HL-60 (cell line): ENCODE measurements at regions not wholly inside any gene's neighbourhood (a gene's known extent, or its start where the extent isn't known, plus 50 kb on each side); places are given as distances from the start of the nearest gene placed in this dataset.

Experiments used
- DNase-seq, 2 experiments: peaks; one replicate each; pipeline ENCODE4 v3.0.0-alpha.2; 2010 to 2020; ENCODE audit warnings: low read depth in 1 of 2, low spot score in 1 of 2
- H3K27ac ChIP-seq: fragments of 250-450 bp; sonication (Bioruptor Pico); replicated peaks from 2 replicates; pipeline ENCODE4 v1.5.1; 2020; ENCODE audit warnings: mild to moderate bottlenecking, moderate library complexity
- H3K27me3 ChIP-seq: fragments of 250-450 bp; sonication (Bioruptor Pico); 2 replicates; pipeline ENCODE4 v1.5.1; 2021; ENCODE audit warnings: mild to moderate bottlenecking, moderate library complexity; ENCODE audit not compliant: insufficient read depth, poor library complexity, severe bottlenecking
- H3K4me3 ChIP-seq: replicated peaks from 2 replicates; pipeline ENCODE4 v1.5.1; 2011; ENCODE audit warnings: mild to moderate bottlenecking, control low read depth, low read length; ENCODE audit not compliant: insufficient read depth
- CTCF ChIP-seq: IDR thresholded peaks from one replicate; pipeline ENCODE4 v1.5.1; 2011; ENCODE audit warnings: low read length, control low read depth, inconsistent platforms; ENCODE audit not compliant: insufficient read depth
- GABPA ChIP-seq: IDR thresholded peaks from 2 replicates; pipeline ENCODE4 v1.6.1; 2012; ENCODE audit warnings: low read depth
- POLR2AphosphoS5 ChIP-seq: IDR thresholded peaks from 2 replicates; pipeline ENCODE4 v1.6.1; 2012; ENCODE audit warnings: low read depth
- SPI1 ChIP-seq: IDR thresholded peaks from 2 replicates; pipeline ENCODE4 v1.6.1; 2012; ENCODE audit warnings: low read depth, mild to moderate bottlenecking, borderline replicate concordance
- TF ChIP-seq, protein P1 (sequence below): IDR thresholded peaks from 2 replicates; pipeline ENCODE4 v1.6.1; 2012; ENCODE audit warnings: low read depth; ENCODE audit not compliant: insufficient replicate concordance

DNA sequence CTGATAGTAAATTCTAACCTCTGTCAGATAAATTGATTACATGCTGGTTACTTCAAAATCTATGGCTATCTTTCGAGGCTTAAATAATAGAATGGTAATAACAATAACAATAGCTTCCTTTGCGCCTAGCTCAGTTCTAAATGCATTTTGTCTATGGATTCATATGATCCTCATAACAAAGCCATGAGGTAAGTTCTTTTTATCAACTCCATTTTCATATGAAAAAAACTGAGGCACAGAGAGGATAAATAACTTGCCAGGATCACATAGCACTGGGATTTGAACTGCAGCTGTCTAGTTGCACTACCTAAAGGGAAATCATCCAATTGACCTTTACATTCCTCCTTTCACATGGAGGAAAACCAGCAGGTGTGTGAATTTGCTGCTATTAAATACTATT lies 108.6 kb upstream of the ARX start:
- no peak for TF ChIP-seq CTCF
- TF ChIP-seq POLR2AphosphoS5, result no peak
- no peak for TF ChIP-seq GABPA
- TF ChIP-seq SPI1, result no peak
- TF ChIP-seq, protein P1, sequence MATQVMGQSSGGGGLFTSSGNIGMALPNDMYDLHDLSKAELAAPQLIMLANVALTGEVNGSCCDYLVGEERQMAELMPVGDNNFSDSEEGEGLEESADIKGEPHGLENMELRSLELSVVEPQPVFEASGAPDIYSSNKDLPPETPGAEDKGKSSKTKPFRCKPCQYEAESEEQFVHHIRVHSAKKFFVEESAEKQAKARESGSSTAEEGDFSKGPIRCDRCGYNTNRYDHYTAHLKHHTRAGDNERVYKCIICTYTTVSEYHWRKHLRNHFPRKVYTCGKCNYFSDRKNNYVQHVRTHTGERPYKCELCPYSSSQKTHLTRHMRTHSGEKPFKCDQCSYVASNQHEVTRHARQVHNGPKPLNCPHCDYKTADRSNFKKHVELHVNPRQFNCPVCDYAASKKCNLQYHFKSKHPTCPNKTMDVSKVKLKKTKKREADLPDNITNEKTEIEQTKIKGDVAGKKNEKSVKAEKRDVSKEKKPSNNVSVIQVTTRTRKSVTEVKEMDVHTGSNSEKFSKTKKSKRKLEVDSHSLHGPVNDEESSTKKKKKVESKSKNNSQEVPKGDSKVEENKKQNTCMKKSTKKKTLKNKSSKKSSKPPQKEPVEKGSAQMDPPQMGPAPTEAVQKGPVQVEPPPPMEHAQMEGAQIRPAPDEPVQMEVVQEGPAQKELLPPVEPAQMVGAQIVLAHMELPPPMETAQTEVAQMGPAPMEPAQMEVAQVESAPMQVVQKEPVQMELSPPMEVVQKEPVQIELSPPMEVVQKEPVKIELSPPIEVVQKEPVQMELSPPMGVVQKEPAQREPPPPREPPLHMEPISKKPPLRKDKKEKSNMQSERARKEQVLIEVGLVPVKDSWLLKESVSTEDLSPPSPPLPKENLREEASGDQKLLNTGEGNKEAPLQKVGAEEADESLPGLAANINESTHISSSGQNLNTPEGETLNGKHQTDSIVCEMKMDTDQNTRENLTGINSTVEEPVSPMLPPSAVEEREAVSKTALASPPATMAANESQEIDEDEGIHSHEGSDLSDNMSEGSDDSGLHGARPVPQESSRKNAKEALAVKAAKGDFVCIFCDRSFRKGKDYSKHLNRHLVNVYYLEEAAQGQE, result no peak
- Histone ChIP-seq H3K27ac (no peak overlapping the region), H3K4me3 (no peak overlapping the region), H3K27me3 (no peaks in the 10 kb centered on the region)
- no peak for DNase-seq

- no peaks in the 10 kb centered on the region for H3K27me3 ChIP-seq
- no peak overlapping the region for H3K4me3 ChIP-seq
- TF ChIP-seq, protein P1, result no peak
- TF ChIP-seq SPI1 (no peak), POLR2AphosphoS5 (no peak), CTCF (no peak), GABPA (no peak)
- H3K27ac ChIP-seq, result no peak overlapping the region
- no peak for DNase-seq
Observed at GRCh38 chrX:25112156-25112555, 96.4 kb upstream of the ARX start.

DNA sequence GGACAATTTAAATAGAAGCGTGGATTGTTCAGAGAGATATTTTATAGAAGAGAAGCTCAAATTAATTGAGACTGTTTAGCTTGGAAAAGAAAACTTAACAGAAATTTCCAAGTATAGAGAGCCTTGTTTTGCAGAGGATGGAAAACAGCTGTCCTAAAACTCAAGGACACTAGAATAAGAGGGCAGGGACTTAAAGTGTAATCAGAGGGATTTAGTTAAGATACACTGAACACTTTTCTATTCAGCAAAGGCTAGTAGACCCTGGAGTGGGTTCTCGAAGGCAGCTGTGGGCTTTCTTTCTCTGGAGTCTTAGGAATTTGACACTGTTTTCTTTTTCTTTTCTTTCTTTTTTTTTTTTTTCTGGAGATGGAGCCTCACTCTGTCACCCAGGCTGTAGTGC lies 92.7 kb upstream of the ARX start:
- Histone ChIP-seq H3K27me3 (no peaks in the 10 kb centered on the region), H3K27ac (no peak overlapping the region), H3K4me3 (no peak overlapping the region)
- TF ChIP-seq POLR2AphosphoS5, result no peak
- no peak for TF ChIP-seq SPI1
- TF ChIP-seq, protein P1, result no peak
- TF ChIP-seq CTCF, result no peak
- TF ChIP-seq GABPA, result no peak
- no peak for DNase-seq
